ENCODE measurements at regions not wholly inside any gene's neighbourhood (a gene's known extent, or its start where the extent isn't known, plus 50 kb on each side); places are given as distances from the start of the nearest gene placed in this dataset.

GRCh38 chr5:3058942-3059341, 307.5 kb upstream of the IRX2 start:
- Mint-ChIP-seq H3K36me3 (ENCODE audit: unreplicated experiment) (no peaks in the 10 kb centered on the region), H3K9me3 (ENCODE audit: unreplicated experiment) (peaks cover 1% of the 10 kb centered on the region), H3K27ac (ENCODE audit: unreplicated experiment) (no peak overlapping the region), H3K27me3 (ENCODE audit: unreplicated experiment) (no peaks in the 10 kb centered on the region), H3K4me1 (ENCODE audit: low read depth, unreplicated experiment) (peaks cover 3% of the 10 kb centered on the region), H3K4me3 (ENCODE audit: unreplicated experiment) (no peak overlapping the region)
- no peak for TF ChIP-seq CTCF (IDR thresholded peaks at IDR 0.05; ENCODE audit: partially characterized antibody, unreplicated experiment)
- DNase-seq, result no peak

- Mint-ChIP-seq H3K27me3 (ENCODE audit: unreplicated experiment) (no peaks in the 10 kb centered on the region), H3K4me1 (ENCODE audit: low read depth, unreplicated experiment) (peaks cover 3% of the 10 kb centered on the region), H3K27ac (ENCODE audit: unreplicated experiment) (no peak overlapping the region), H3K4me3 (ENCODE audit: unreplicated experiment) (no peak overlapping the region), H3K9me3 (ENCODE audit: unreplicated experiment) (peaks cover 1% of the 10 kb centered on the region), H3K36me3 (ENCODE audit: unreplicated experiment) (no peaks in the 10 kb centered on the region)
- no peak for DNase-seq
- no peak for TF ChIP-seq CTCF (IDR thresholded peaks at IDR 0.05; ENCODE audit: partially characterized antibody, unreplicated experiment)
Observed at GRCh38 chr5:3056866-3057265, 305.4 kb upstream of the IRX2 start.

- H3K36me3 Mint-ChIP-seq (ENCODE audit: unreplicated experiment), result no peaks in the 10 kb centered on the region
- no peaks in the 10 kb centered on the region for H3K4me1 Mint-ChIP-seq (ENCODE audit: low read depth, unreplicated experiment)
- no peak for DNase-seq
- H3K9me3 Mint-ChIP-seq (ENCODE audit: unreplicated experiment), result no peaks in the 10 kb centered on the region
- H3K27me3 Mint-ChIP-seq (ENCODE audit: unreplicated experiment), result no peaks in the 10 kb centered on the region
- H3K27ac Mint-ChIP-seq (ENCODE audit: unreplicated experiment), result no peak overlapping the region
- no peak overlapping the region for H3K4me3 Mint-ChIP-seq (ENCODE audit: unreplicated experiment)
- no peak for TF ChIP-seq CTCF (IDR thresholded peaks at IDR 0.05; ENCODE audit: partially characterized antibody, unreplicated experiment)
Observed at GRCh38 chr5:3051400-3051799, 299.9 kb upstream of the IRX2 start.

GRCh38 chr5:3050863-3051262, 299.4 kb upstream of the IRX2 start:
- H3K27ac Mint-ChIP-seq (ENCODE audit: unreplicated experiment), result no peak overlapping the region
- H3K4me1 Mint-ChIP-seq (ENCODE audit: low read depth, unreplicated experiment), result no peaks in the 10 kb centered on the region
- no peak for TF ChIP-seq CTCF (IDR thresholded peaks at IDR 0.05; ENCODE audit: partially characterized antibody, unreplicated experiment)
- H3K9me3 Mint-ChIP-seq (ENCODE audit: unreplicated experiment), result no peaks in the 10 kb centered on the region
- H3K4me3 Mint-ChIP-seq (ENCODE audit: unreplicated experiment), result no peak overlapping the region
- DNase-seq, result no peak
- H3K27me3 Mint-ChIP-seq (ENCODE audit: unreplicated experiment), result no peaks in the 10 kb centered on the region
- no peaks in the 10 kb centered on the region for H3K36me3 Mint-ChIP-seq (ENCODE audit: unreplicated experiment)

- TF ChIP-seq CTCF (IDR thresholded peaks at IDR 0.05; ENCODE audit: partially characterized antibody, unreplicated experiment), result no peak
Observed at GRCh38 chr5:3049261-3049660, 297.8 kb upstream of the IRX2 start.

More at GRCh38 chr5:3049261-3049660, 297.8 kb upstream of the IRX2 start:
- DNase-seq, result no peak
- no peaks in the 10 kb centered on the region for H3K9me3 Mint-ChIP-seq (ENCODE audit: unreplicated experiment)
- H3K4me1 Mint-ChIP-seq (ENCODE audit: low read depth, unreplicated experiment), result no peaks in the 10 kb centered on the region
- H3K36me3 Mint-ChIP-seq (ENCODE audit: unreplicated experiment), result no peaks in the 10 kb centered on the region
- no peak overlapping the region for H3K4me3 Mint-ChIP-seq (ENCODE audit: unreplicated experiment)
- no peak overlapping the region for H3K27ac Mint-ChIP-seq (ENCODE audit: unreplicated experiment)
- H3K27me3 Mint-ChIP-seq (ENCODE audit: unreplicated experiment), result no peaks in the 10 kb centered on the region

All from glutamatergic neuron (in vitro differentiated cells).